GM10248 (cell line): ENCODE measurements at regions not wholly inside any gene's neighbourhood (a gene's known extent, or its start where the extent isn't known, plus 50 kb on each side); places are given as distances from the start of the nearest gene placed in this dataset.

Experiments
- CTCF ChIA-PET: fragments of 300-600 bp; sonication (Branson Sonifier 250); formaldehyde crosslinking; extraction: SDS; loops from one replicate; lab custom pipeline; 2021; ENCODE audit warnings: antibody characterized with exemption; lab: Yijun Ruan, JAX
- POLR2A ChIA-PET: fragments of 350-650 bp; sonication (Branson Sonifier 250); formaldehyde crosslinking; extraction: SDS; loops from one replicate; lab custom pipeline; 2020; ENCODE audit warnings: antibody characterized with exemption; lab: Yijun Ruan, JAX
- DNase-seq: peaks from one replicate; pipeline ENCODE4 v3.0.0; 2012; ENCODE audit errors: extremely low spot score
- CTCF ChIP-seq: IDR thresholded peaks from 2 replicates; pipeline ENCODE4 v1.5.1; 2012; ENCODE audit warnings: mild to moderate bottlenecking, low read depth; ENCODE audit errors: extremely low read depth, missing control alignments, control extremely low read depth

DNA sequence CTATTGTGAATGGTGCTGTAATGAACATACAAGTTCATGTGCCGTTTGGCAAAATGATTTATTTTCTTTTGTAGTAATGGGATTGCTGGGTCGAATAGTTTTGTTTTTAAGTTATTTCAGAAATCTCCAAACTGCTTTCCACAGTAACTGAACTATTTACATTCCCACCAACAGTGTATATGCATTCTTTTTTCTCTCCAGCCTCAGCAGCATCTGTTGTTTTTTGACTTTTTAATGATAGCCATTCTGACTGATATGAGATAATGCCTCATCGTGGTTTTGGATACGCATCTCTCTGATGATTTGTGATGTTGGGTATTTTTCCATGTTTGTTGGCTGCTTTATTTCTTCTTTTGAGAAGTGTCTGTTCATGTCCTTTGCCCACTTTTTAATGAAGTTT, 246.3 kb upstream of the ADGRL3 start:
- no peak for TF ChIP-seq CTCF

DNA sequence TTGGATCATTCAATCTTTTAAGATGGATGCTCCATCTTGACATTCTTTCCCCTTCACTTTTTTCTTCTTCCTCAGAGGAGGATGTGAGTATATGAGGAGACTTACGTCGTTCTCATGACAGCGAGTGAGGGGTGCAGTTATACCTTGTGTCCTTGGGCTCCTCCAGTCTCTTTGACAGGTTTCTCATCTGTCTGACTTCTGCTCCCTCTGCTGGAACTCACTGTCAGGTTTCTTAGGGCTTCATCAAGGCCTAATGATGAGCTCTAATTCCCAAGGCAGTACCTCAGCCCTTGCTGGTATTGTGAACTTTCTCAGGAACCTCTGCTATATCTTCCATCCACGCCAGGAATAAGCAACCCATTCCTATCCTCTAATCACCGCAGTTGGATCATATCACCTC, 237.8 kb upstream of the ADGRL3 start:
- DNase-seq = no peak
- TF ChIP-seq CTCF = no peak
- CTCF ChIA-PET = no interaction called here
- POLR2A ChIA-PET = no interaction called here

More for the DNA sequence above, 246.3 kb upstream of the ADGRL3 start:
- ChIA-PET CTCF (no interaction called here), POLR2A (no interaction called here)
- no peak for DNase-seq

DNA sequence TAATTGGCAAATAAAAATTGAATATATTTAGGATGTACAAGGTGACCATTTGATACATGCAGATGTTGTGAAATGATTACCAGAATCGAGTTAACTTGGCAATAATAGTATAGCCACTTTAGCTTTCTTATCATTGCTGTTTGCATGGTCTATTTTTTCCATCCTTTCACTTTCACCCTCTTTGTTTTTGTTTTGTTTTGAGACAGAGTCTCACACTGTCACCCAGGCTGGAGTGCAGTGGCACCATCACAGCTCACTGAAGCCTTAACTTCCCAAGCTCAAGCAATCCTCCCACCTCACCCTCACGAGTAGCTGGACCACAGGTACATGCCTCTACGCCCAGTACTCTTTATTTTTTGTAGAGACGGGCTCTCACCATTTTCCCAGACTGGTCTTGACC, 218.6 kb upstream of the ADGRL3 start:
- no peak for TF ChIP-seq CTCF
- ChIA-PET CTCF (no interaction called here), POLR2A (no interaction called here)
- no peak for DNase-seq

DNA sequence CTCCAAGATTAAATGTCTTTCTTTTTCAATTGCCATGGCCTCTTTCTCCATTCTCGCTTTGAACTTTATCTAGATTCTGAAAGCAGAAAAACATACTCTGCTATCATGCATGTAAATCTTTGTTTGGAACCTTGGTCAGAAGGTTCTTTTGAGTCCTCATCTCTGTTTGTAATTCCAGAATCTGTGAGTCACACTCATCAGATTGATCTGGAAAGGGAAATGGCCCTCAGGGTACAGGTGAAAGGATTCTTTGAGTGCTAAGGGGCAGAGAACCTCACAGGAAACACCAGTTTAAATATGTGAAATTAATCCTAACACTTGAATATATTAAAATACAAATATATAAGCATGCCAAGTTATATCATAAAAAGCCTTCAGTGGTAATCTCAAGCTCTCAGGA, 211.0 kb upstream of the ADGRL3 start:
- ChIA-PET CTCF (no interaction called here), POLR2A (no interaction called here)

GRCh38 chr4:60992037-60992436, 208.1 kb upstream of the ADGRL3 start:
- DNase-seq = no peak
- ChIA-PET CTCF (no interaction called here), POLR2A (no interaction called here)
- no peak for TF ChIP-seq CTCF

More for the DNA sequence above, 211.0 kb upstream of the ADGRL3 start:
- no peak for DNase-seq
- TF ChIP-seq CTCF = no peak

- POLR2A ChIA-PET = no interaction called here
- CTCF ChIA-PET = no interaction called here
- no peak for DNase-seq
- TF ChIP-seq CTCF = no peak
These were observed 196.8 kb upstream of the ADGRL3 start for GRCh38 chr4:61003301-61003700.

- DNase-seq = no peak
- no peak for TF ChIP-seq CTCF
- ChIA-PET POLR2A (no interaction called here), CTCF (no interaction called here)
These were observed 195.4 kb upstream of the ADGRL3 start for GRCh38 chr4:61004651-61005170.
